Daoy (cell line): ENCODE measurements at regions not wholly inside any gene's neighbourhood (a gene's known extent, or its start where the extent isn't known, plus 50 kb on each side); places are given as distances from the start of the nearest gene placed in this dataset.
"Not testable (repeated sequence)": the region's sequence is repeated elsewhere in the genome, so short reads cannot be mapped to it uniquely, and the experiment has no call there.

Experiments used
- DNase-seq: peaks from one replicate; pipeline ENCODE4 v3.0.0-alpha.2; 2015; ENCODE audit warnings: low read depth

DNA sequence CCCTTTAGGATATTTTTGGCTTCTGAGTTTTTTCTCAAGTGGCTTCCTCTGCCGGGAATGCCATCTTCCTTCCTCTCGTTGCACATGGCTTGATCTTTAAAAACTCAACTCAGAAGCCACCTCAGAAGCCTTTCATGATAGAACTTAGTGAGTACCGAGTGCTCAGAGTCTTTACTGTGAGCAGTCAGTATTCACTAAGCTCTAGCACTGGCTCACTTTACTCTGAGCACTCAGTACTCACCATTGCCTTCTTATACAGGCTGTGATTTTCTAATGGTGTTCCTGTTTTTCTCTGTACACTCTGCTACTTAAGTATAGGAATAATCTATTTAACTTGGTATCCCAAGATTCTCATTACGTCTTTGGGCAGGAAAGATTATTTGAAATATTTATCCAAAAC, 116.2 kb downstream of the PFDN4 start:
- no peak for DNase-seq

DNA sequence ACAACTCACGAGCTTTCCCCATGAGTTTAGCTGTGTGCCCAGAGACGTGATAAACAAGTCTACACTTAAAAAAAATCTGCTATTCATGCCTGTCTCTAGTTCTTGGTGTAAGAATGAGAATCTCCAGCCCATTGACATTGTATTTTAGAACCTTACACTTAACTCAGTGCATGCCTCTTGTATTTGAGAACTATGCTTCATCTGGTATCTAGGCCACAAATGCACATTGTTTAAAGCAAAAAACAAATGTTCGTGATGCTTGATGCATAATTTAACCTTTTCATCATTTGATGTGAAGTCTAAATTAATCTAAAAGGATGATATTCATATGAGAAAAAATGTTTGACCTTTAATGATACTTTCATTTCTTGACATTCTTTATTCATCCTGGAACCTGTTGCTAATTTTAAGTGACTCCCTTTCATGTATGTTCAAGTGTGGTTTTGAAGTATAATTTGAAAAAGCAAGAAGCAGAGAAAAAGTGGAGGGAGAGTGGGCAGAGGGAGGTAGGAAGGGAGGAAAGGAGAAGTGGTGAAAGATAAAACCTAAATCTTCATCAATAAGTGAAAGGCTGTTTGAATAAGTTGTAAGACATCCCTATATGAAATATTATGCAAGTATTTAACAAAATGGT, 116.9 kb downstream of the PFDN4 start:
- DNase-seq = no peak

DNA sequence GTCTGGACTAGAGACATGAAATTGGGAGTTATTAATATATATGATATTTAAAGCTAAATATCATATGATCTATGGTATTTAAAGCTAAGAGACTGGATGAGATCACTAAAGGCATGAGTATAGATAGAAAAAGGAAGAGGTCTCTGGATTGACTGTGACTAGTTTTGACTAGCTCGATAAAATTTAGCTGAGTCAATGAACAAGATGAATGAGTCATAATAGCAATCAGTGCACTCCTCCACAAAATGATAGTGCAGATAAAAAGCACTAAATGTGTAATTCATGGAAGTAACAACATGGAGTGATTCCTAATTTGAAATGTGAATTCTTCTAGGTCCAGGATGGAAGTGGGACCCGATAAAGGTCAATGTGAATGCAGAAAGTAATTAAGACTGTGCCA, 127.4 kb downstream of the PFDN4 start:
- DNase-seq = no peak

DNA sequence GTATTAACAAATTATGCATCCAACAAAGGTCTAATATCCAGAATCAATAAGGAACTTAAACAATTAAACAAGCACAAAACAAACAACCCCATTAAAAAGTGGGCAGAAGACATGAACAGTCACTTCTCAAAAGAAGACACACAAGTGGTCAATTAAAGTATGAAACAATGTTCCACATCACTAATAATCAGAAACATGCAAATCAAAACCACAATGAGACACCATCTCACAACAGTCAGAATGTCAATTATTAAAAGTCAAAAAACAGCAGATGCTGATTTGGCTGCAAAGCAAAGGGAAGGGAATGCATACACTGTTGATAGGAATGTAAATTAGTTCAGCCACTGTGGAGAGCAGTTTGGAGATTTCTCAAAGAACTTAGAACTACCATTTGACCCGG, 129.3 kb downstream of the PFDN4 start:
- no peak for DNase-seq

DNA sequence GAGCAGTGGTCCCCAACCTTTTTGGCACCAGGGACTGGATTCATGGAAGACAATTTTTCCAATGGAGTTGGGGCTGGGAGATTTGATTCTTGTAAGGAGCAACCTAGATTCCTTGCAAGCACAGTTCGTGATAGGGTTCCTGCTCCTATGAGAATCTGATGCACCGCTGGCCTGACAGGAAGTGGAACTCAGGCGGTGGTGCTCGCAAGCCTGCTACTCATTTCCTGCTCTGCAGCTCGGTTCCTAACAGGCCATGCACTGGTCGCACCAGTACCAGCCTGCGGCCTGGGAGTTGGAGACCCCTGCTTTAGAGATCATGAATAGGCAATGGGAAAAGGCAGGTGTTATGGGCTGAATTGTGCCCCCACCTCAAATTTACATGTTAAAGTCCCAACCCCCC, 131.2 kb downstream of the PFDN4 start:
- DNase-seq = no peak

DNA sequence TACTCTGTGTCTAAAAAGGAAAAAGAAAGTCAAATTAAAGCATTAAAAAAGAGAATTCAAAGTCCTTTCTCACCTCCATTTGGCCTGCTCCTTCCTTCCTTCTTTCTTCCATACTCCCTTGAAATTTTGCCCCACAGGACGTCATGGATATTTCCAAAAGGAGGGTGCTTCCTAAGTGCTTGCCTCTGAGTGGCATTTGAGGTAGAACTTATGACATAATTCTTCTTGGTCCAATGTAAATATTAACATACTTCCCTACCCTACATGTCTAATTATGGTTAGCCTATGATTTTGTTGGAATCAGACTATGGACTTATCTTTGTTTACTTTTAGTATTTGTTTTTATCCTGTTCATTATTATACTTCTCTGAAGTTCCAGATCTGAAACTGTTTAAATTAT, 132.3 kb downstream of the PFDN4 start:
- no peak for DNase-seq

- DNase-seq = peak; percentile 81
Observed at GRCh38 chr20:54340667-54341081, 132.8 kb downstream of the PFDN4 start.

- DNase-seq = no peak
Observed at GRCh38 chr20:54342258-54342920, 133.0 kb upstream of the DOK5 start.

- no peak for DNase-seq
Observed at GRCh38 chr20:54343099-54343498, 132.3 kb upstream of the DOK5 start.

DNA sequence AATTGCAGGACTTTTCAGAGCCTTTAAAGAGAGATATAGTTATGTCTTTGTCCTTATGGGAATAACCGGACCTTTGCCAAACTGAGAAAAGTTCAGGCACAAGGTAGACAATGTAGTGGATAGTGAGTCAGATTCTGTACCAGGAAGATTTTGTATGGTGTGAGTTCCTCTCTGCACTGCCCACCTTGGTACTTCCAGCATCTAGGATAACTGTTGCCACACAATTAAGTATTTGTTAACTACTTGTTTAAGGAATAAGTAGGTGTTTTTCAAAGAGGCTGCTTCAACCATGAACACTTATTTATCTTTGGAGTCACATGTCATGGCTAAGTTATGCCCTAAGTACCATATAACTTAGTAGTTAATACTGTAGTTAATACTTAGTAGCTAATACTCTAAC, 131.8 kb upstream of the DOK5 start:
- no peak for DNase-seq

- DNase-seq = no peak
Observed at GRCh38 chr20:54344832-54345231, 130.6 kb upstream of the DOK5 start.

GRCh38 chr20:54345301-54345724, 130.1 kb upstream of the DOK5 start:
- peak; percentile 57 for DNase-seq

DNA sequence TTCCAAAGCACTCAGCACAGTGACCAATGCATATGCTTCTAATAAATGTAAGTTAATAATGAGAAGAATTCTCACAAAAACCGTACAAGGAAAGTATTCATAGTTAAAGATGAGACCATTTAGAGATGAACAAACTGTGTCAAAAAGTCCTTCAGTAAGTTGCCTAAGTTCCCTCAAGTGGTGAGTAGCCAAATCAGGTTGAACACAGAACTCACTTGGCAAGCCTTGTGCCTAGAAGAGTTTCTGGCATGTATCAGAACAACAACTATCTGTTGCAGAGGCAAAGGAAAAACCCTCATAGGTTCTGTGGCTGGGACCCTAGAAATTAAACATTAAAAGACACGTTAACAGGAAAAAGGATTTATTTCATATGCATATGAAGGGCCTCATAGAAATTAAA, 129.6 kb upstream of the DOK5 start:
- DNase-seq = no peak

- no peak for DNase-seq
Observed at GRCh38 chr20:54346276-54346675, 129.1 kb upstream of the DOK5 start.

DNA sequence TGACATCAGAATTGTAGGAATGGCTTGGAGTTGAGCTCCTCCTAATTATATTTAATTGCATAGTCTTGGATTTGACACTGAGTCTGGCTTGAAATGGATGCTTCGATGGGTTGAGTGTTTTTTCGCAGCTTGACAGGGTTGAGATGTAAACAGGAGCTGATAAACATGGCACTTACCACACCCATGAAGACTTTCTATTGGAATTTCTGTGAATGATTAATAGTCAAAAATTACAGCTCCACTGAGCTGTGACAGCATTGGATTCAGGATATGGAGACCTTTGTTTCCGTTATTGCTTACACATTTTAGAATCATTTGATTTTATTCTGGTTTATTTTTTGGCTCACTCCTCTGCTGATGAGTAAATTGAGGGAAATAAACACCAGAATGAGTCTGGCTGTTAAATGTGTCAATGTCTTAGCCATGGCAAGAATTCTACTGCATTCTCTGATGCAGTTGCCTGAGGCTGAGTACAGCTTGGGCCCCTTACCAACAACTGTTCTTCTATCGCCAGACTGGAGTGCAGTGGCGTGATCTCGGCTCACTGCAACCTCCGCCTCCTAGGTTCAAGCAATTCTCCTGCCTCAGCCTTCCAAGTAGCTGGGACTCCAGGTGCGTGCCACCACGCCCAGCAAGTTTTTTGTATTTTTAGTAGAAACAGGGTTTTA, 128.1 kb upstream of the DOK5 start:
- no peak for DNase-seq

DNA sequence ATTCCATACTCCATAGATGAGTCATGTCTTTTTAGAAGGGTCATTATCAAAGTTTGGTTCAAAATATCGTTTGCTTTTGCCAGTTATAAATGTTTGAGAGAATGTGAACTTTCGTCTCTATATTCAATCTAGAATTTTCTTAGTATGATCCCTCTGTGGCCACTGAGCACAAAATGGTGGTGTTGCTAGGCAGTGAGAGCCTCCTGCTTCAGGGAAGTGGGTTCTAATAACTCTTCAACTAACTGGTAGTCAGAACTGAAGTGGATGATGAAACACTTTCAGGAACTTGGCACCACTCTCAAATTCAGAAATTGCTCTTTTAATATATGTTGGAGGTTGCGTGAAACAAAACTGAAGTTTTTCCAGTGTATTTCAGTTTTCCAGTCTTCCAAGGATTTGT, 125.0 kb upstream of the DOK5 start:
- DNase-seq = no peak

DNA sequence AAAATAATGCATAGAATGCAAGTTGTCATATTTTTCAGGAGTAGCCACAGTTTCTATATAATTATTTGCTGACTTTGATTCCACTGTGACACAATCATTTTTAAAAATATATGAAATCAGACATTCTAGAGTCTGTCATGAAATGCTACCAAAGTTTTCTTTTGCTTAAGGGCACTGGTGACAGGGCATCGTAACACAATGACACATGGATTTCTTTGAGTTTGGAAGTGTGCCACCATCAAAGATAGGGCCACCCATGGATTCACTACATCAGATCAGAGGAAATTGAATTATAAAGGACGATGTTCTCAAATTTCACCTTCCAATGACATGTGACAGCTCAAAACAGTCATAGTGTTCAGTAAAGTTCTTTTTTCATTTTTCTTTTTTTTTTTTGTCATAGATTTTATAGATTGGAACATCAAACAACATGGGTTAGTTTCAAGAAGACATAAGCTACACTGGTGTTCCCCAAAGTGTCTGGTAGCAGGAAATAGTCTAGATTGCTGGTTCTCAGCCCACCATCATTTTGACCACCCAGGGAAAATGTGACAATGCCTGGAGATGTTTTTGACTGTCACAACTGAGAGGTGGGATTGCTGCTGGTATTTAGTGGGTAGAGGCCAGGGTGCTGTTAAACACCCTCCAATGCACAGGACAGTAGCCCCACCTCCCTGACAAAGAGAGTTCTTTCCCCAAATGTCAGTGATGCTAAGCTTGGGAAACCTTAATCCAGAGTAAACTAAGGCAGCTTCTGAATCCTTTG, 123.8 kb upstream of the DOK5 start:
- no peak for DNase-seq

- not testable (repeated sequence) for DNase-seq
Observed at GRCh38 chr20:54352541-54352940, 122.9 kb upstream of the DOK5 start.

DNA sequence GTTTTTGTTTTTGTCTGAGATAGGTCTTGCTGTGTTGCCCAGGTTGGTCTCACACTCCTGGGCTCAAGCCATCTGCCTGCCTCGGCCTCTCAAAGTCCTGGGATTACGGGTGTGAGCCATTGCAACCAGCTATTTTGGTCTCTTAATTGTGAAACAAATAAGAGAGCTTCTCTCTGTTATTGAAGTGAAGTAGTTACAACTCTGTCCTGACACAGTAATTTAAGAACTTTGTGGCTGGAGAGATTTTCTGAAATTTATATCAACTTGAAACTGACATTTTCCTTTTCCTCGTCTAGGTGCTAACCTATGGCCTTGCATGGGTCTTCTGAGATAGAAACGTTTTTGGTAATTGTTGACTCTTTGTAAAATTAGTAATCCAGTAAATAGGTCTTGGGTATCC, 122.1 kb upstream of the DOK5 start:
- no peak for DNase-seq

DNA sequence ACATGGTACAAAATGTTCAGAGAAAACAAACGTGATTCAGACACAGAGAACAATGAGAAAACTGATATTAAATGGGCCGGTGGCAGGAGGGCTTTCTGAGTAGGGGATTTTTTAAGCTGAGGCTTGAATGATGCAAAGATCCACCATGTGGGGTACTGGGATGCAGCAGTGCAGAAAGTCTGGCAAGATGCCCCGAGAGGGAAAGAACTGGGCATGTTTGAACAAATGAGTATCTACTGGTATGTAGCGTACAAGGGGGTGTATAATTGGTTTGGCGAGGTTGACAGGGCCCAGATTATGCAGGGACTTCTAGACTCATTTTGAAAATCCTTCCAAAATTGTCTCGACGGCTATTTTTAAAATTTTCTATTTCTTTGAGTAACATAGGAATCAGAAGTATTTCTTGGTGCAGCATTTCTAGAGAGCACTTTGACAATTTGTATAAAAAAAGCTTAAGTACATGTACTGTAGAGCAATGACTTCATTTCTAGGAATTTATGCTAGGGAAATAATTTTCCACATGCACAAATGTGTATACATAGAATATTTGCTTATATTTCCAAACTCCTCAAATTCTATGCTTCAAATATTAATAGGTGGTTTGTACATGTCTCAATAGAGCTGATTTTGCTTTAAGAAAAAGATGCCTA, 119.6 kb upstream of the DOK5 start:
- DNase-seq = no peak

DNA sequence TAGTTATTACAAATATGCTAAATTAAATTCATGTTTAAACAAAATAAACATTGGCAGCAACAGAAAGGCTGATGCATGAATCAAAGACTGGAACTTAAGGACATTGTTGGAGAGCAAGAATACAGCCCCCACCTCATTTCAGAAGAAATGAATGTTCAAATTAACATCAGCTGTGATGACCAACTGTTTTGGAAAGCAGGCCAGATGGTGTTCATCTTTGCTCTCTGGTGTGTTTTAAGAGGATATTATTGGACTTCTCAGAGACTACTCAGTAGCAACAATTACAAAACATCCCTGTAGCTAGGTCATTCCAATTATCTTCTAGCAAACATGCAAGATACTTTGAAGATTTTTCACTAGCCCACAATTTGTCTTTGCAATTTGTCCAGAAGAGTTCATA, 118.6 kb upstream of the DOK5 start:
- no peak for DNase-seq

GRCh38 chr20:54361475-54361874, 113.9 kb upstream of the DOK5 start:
- no peak for DNase-seq
